Suppressor macrophage treated with lipopolysaccharide for 4 hours (primary cell): ENCODE measurements at regions not wholly inside any gene's neighbourhood (a gene's known extent, or its start where the extent isn't known, plus 50 kb on each side); places are given as distances from the start of the nearest gene placed in this dataset.

Experiments
- DNase-seq: peaks from one replicate; pipeline ENCODE4 v3.0.0-alpha.2; 2020

- DNase-seq, result no peak
These were observed 229.8 kb upstream of the ADAMTS5 start for GRCh38 chr21:27196651-27197050.

- DNase-seq, result no peak
These were observed 225.5 kb upstream of the ADAMTS5 start for GRCh38 chr21:27192281-27192949.

GRCh38 chr21:27190601-27191000 is 223.7 kb upstream of the ADAMTS5 start:
- DNase-seq, result no peak

GRCh38 chr21:27189870-27190269 is 223.0 kb upstream of the ADAMTS5 start:
- DNase-seq, result no peak

GRCh38 chr21:27173053-27173452 is 206.2 kb upstream of the ADAMTS5 start:
- no peak for DNase-seq

GRCh38 chr21:27171707-27172106 is 204.8 kb upstream of the ADAMTS5 start:
- DNase-seq, result no peak

- DNase-seq, result no peak
These were observed 201.2 kb upstream of the ADAMTS5 start for GRCh38 chr21:27168084-27168483.

- DNase-seq, result no peak
These were observed 197.6 kb upstream of the ADAMTS5 start for GRCh38 chr21:27164208-27165177.

GRCh38 chr21:27158967-27159366 is 192.1 kb upstream of the ADAMTS5 start:
- DNase-seq, result no peak

- no peak for DNase-seq
These were observed 190.2 kb upstream of the ADAMTS5 start for GRCh38 chr21:27157097-27157496.

- no peak for DNase-seq
These were observed 189.8 kb upstream of the ADAMTS5 start for GRCh38 chr21:27156666-27157065.

GRCh38 chr21:27155130-27155500 is 188.2 kb upstream of the ADAMTS5 start:
- no peak for DNase-seq

GRCh38 chr21:27154451-27155129 is 187.7 kb upstream of the ADAMTS5 start:
- DNase-seq, result no peak

GRCh38 chr21:27152996-27153395 is 186.1 kb upstream of the ADAMTS5 start:
- no peak for DNase-seq

GRCh38 chr21:27149034-27149433 is 182.1 kb upstream of the ADAMTS5 start:
- DNase-seq, result no peak

GRCh38 chr21:27146268-27146667 is 179.4 kb upstream of the ADAMTS5 start:
- no peak for DNase-seq

- DNase-seq, result no peak
These were observed 178.4 kb upstream of the ADAMTS5 start for GRCh38 chr21:27145134-27145798.

- DNase-seq, result no peak
These were observed 176.6 kb upstream of the ADAMTS5 start for GRCh38 chr21:27143476-27143875.

GRCh38 chr21:27139526-27139925 is 172.6 kb upstream of the ADAMTS5 start:
- no peak for DNase-seq

GRCh38 chr21:27134516-27134915 is 167.6 kb upstream of the ADAMTS5 start:
- no peak for DNase-seq

GRCh38 chr21:27132266-27132665 is 165.4 kb upstream of the ADAMTS5 start:
- DNase-seq, result no peak

GRCh38 chr21:27130154-27130553 is 163.3 kb upstream of the ADAMTS5 start:
- DNase-seq, result no peak

GRCh38 chr21:27129694-27130093 is 162.8 kb upstream of the ADAMTS5 start:
- no peak for DNase-seq
